GM12873 (cell line): ENCODE measurements at regions not wholly inside any gene's neighbourhood (a gene's known extent, or its start where the extent isn't known, plus 50 kb on each side); places are given as distances from the start of the nearest gene placed in this dataset.

Experiments
- CTCF ChIP-seq: IDR thresholded peaks from 2 replicates; pipeline ENCODE4 v1.5.1; 2012; ENCODE audit warnings: low read depth, mild to moderate bottlenecking, moderate library complexity, low read length, control low read depth; ENCODE audit not compliant: insufficient read depth; ENCODE audit errors: missing control alignments

- no peak for TF ChIP-seq CTCF
Observed at GRCh38 chr10:29096303-29096824, 192.5 kb upstream of the LYZL1 start.

GRCh38 chr10:29098423-29098822 lies 190.4 kb upstream of the LYZL1 start:
- no peak for TF ChIP-seq CTCF

DNA sequence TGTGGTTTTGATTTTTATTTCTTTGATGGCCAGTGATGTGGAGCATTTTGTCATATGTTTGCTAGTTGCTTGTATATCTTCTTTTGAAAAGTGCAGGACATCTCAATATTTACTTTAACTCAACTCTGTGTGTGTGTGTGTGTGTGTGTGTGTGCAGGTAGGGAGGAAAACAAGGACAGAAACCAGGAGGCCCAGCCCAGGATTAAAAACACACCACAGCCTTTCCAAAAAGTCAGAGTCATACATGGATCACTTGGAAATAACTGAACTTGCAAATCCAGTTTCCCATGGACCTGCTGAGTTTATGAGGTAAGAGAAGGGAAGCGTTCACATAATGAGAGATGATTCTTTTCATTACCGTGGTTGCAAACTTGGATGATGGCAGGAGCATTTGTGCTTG lies 189.9 kb upstream of the LYZL1 start:
- TF ChIP-seq CTCF = no peak

GRCh38 chr10:29099415-29099814 lies 189.5 kb upstream of the LYZL1 start:
- TF ChIP-seq CTCF = no peak

- TF ChIP-seq CTCF = no peak
Observed at GRCh38 chr10:29100505-29100904, 188.4 kb upstream of the LYZL1 start.

DNA sequence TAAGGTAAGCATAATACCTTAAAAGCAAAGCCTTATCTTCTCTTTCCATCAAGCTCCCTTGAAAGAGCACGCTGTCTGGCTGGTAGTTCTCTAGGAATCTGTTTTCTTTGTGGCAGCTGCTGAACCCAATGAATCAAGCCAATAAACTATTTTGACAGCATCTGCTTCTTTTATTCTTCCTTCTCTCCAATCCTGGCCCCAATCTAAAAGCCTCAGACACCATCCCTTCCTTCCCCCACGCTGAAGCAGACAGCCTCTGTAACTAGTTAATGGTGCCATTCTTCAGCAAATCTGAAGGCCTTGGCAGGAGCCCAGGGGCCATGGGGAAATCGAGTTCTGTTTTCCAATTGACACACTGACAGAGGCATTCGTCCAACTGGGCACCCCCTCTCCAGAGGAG lies 186.6 kb upstream of the LYZL1 start:
- no peak for TF ChIP-seq CTCF

DNA sequence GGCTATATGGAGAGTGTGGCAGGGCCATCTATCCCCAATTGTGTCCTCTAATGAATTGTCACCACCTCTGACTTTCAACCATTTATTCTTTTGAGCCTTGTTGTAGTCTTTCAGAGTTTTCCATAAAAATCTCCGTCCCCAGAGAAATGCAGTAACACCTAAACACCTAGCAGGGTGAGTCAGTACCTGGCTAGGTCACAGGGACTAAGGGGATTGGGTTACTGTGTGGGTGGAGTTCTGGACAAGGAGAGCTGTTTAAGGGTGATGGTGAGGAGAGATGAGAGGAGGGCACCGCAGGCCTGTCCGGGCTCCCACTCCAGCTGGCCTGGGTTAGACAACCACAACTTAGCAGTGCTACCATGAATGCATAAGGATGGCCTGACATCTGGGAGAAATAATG lies 186.2 kb upstream of the LYZL1 start:
- no peak for TF ChIP-seq CTCF
